ENCODE measurements at regions not wholly inside any gene's neighbourhood (a gene's known extent, or its start where the extent isn't known, plus 50 kb on each side); places are given as distances from the start of the nearest gene placed in this dataset.

GRCh38 chr11:34754171-34754823, 133.4 kb downstream of the EHF start:
- TF ChIP-seq CTCF (conservative IDR thresholded peaks at IDR 0.05; ENCODE audit: low read length) (no peak), EZH2phosphoT487 (IDR thresholded peaks at IDR 0.05; ENCODE audit: borderline replicate concordance, low read depth, low read length) (no peak)

All from OCI-LY7 (cell line).